Liver (tissue), 8 donors: ENCODE measurements at regions not wholly inside any gene's neighbourhood (a gene's known extent, or its start where the extent isn't known, plus 50 kb on each side); places are given as distances from the start of the nearest gene placed in this dataset.

ENCODE experiments used
- DNase-seq: peaks from one replicate; pipeline ENCODE4 v3.0.0-alpha.2; 2017; ENCODE audit warnings: low spot score
- H3K27ac ChIP-seq, 2 donors: one replicate each; pipeline ENCODE4 v1.7.0; 2013; ENCODE audit warnings: inconsistent platforms in 2 of 2, low read length in 2 of 2, control low read depth in 1 of 2, low read depth in 1 of 2, mild to moderate bottlenecking in 1 of 2
- H3K27me3 ChIP-seq, 4 donors: one replicate each; pipeline versions ENCODE4 v1.6.1 to v1.7.0; 2013; ENCODE audit warnings: low read length in 3 of 4, inconsistent platforms in 1 of 4, mild to moderate bottlenecking in 1 of 4, moderate library complexity in 1 of 4; ENCODE audit not compliant: control insufficient read depth in 4 of 4, insufficient read depth in 4 of 4
- H3K36me3 ChIP-seq, 4 donors: one replicate each; pipeline versions ENCODE4 v1.6.1 to v1.7.0; 2013; ENCODE audit warnings: low read length in 3 of 4, mild to moderate bottlenecking in 3 of 4, low read depth in 1 of 4, moderate library complexity in 1 of 4; ENCODE audit not compliant: control insufficient read depth in 4 of 4, insufficient read depth in 3 of 4
- H3K4me1 ChIP-seq, 4 donors: one replicate each; pipeline versions ENCODE4 v1.6.1 to v1.7.0; 2013; ENCODE audit warnings: low read length in 3 of 4, mild to moderate bottlenecking in 3 of 4, moderate library complexity in 1 of 4; ENCODE audit not compliant: control insufficient read depth in 4 of 4, insufficient read depth in 4 of 4
- H3K4me3 ChIP-seq, 3 donors: one replicate each; pipeline versions ENCODE4 v1.6.1 to v1.7.0; 2013; ENCODE audit warnings: low read length in 3 of 3, control low read depth in 1 of 3, low read depth in 1 of 3, mild to moderate bottlenecking in 1 of 3
- H3K9ac ChIP-seq, 2 donors: one replicate each; pipeline ENCODE4 v1.7.0; 2013; ENCODE audit warnings: low read length in 2 of 2, mild to moderate bottlenecking in 2 of 2, moderate library complexity in 2 of 2, control low read depth in 1 of 2, low read depth in 1 of 2
- H3K9me3 ChIP-seq, 4 donors: one replicate each; pipeline versions ENCODE4 v1.6.1 to v1.7.0; 2013; ENCODE audit warnings: low read length in 3 of 4; ENCODE audit not compliant: control insufficient read depth in 4 of 4
- EGR1 ChIP-seq, 2 donors: IDR thresholded peaks; 2 replicates each; pipeline ENCODE4 v1.6.1; 2016 to 2018; ENCODE audit warnings: antibody characterized with exemption in 2 of 2, low read depth in 2 of 2
- FOXA1 ChIP-seq: IDR thresholded peaks from 2 replicates; pipeline ENCODE4 v1.6.1; 2016; ENCODE audit warnings: antibody characterized with exemption
- GABPA ChIP-seq, 2 donors: IDR thresholded peaks in 1 of 2; conservative IDR thresholded peaks in 1 of 2; 2 replicates each; pipeline ENCODE4 v1.6.1; 2016; ENCODE audit warnings: antibody characterized with exemption in 2 of 2, mild to moderate bottlenecking in 1 of 2, moderate library complexity in 1 of 2
- HNF4A ChIP-seq, 2 donors: conservative IDR thresholded peaks; 2 replicates each; pipeline ENCODE4 v1.6.1; 2016; ENCODE audit warnings: antibody characterized with exemption in 2 of 2, mild to moderate bottlenecking in 2 of 2
- HNF4G ChIP-seq: IDR thresholded peaks from 2 replicates; pipeline ENCODE4 v1.6.1; 2016; ENCODE audit warnings: antibody characterized with exemption
- JUND ChIP-seq, 2 donors: IDR thresholded peaks; 2 replicates each; pipeline ENCODE4 v1.6.1; 2016; ENCODE audit warnings: antibody characterized with exemption in 2 of 2
- NR2F2 ChIP-seq: IDR thresholded peaks from 2 replicates; pipeline ENCODE4 v1.6.1; 2016; ENCODE audit warnings: antibody characterized with exemption
- REST ChIP-seq: IDR thresholded peaks from 2 replicates; pipeline ENCODE4 v1.6.1; 2016; ENCODE audit warnings: antibody characterized with exemption, mild to moderate bottlenecking
- RXRA ChIP-seq, 2 donors: IDR thresholded peaks; 2 replicates each; pipeline ENCODE4 v1.6.1; 2017 to 2018; ENCODE audit warnings: antibody characterized with exemption in 2 of 2, mild to moderate bottlenecking in 1 of 2
- SP1 ChIP-seq: IDR thresholded peaks from 2 replicates; pipeline ENCODE4 v1.6.1; 2018; ENCODE audit warnings: antibody characterized with exemption, mild to moderate bottlenecking
- YY1 ChIP-seq: IDR thresholded peaks from 2 replicates; pipeline ENCODE4 v1.6.1; 2016; ENCODE audit warnings: antibody characterized with exemption, mild to moderate bottlenecking
- WGBS: extraction: QIAGEN DNeasy Blood & Tissue Kit; methylation state at CpG from one replicate; pipeline ENCODE4 v1.1.7; 2013; 5-methylcytosine and 5-hydroxymethylcytosine counted together
- TF ChIP-seq, protein P1 (sequence below): IDR thresholded peaks from 2 replicates; pipeline ENCODE4 v1.6.1; 2016; ENCODE audit warnings: antibody characterized with exemption
- TF ChIP-seq, protein P2 (sequence below): fragments of 150-350 bp; IDR thresholded peaks from 2 replicates; pipeline ENCODE4 v1.5.1; 2017; ENCODE audit warnings: improper control_type of control experiment, low read depth, low read length; ENCODE audit not compliant: missing input control
- TF ChIP-seq, protein P3 (sequence below): IDR thresholded peaks from 2 replicates; pipeline ENCODE4 v1.6.1; 2016; ENCODE audit warnings: antibody characterized with exemption
- donor health status: healthy.
- donor health status: healthy.
- donor health status: healthy.
- donor health status: healthy.
- donor health status: healthy.

- no peak for TF ChIP-seq HNF4A (conservative IDR thresholded peaks at IDR 0.05)
- no peak for TF ChIP-seq GABPA (IDR thresholded peaks at IDR 0.05 in 1 of 2, conservative IDR thresholded peaks at IDR 0.05 in 1 of 2)
- no peak for TF ChIP-seq JUND (IDR thresholded peaks at IDR 0.05)
- TF ChIP-seq, protein P1, sequence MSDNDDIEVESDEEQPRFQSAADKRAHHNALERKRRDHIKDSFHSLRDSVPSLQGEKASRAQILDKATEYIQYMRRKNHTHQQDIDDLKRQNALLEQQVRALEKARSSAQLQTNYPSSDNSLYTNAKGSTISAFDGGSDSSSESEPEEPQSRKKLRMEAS, result no peak
- TF ChIP-seq HNF4G, result no peak
- no peak for TF ChIP-seq FOXA1
- no peak for TF ChIP-seq EGR1 (IDR thresholded peaks at IDR 0.05; ENCODE audit: low read depth in 2 of 2)
- TF ChIP-seq RXRA (IDR thresholded peaks at IDR 0.05), result no peak
- no peak for TF ChIP-seq YY1
- TF ChIP-seq, protein P2, sequence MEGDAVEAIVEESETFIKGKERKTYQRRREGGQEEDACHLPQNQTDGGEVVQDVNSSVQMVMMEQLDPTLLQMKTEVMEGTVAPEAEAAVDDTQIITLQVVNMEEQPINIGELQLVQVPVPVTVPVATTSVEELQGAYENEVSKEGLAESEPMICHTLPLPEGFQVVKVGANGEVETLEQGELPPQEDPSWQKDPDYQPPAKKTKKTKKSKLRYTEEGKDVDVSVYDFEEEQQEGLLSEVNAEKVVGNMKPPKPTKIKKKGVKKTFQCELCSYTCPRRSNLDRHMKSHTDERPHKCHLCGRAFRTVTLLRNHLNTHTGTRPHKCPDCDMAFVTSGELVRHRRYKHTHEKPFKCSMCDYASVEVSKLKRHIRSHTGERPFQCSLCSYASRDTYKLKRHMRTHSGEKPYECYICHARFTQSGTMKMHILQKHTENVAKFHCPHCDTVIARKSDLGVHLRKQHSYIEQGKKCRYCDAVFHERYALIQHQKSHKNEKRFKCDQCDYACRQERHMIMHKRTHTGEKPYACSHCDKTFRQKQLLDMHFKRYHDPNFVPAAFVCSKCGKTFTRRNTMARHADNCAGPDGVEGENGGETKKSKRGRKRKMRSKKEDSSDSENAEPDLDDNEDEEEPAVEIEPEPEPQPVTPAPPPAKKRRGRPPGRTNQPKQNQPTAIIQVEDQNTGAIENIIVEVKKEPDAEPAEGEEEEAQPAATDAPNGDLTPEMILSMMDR, result no peak
- no peak overlapping the region for H3K27ac ChIP-seq
- H3K9ac ChIP-seq, result no peak overlapping the region
- no peaks in the 10 kb centered on the region for H3K36me3 ChIP-seq
- H3K27me3 ChIP-seq, result no peaks in the 10 kb centered on the region
- H3K9me3 ChIP-seq, result no peaks in the 10 kb centered on the region
- DNase-seq, result no peak
- H3K4me1 ChIP-seq, result peaks cover 0 to 4% (median 0%) of the 10 kb centered on the region in 4 donors
- WGBS, result 91% methylated on average over 9 of the region's 9 CpGs
- H3K4me3 ChIP-seq, result no peak overlapping the region
Observed at GRCh38 chr10:78751716-78752115, 317.1 kb upstream of the ZMIZ1 start.

DNA sequence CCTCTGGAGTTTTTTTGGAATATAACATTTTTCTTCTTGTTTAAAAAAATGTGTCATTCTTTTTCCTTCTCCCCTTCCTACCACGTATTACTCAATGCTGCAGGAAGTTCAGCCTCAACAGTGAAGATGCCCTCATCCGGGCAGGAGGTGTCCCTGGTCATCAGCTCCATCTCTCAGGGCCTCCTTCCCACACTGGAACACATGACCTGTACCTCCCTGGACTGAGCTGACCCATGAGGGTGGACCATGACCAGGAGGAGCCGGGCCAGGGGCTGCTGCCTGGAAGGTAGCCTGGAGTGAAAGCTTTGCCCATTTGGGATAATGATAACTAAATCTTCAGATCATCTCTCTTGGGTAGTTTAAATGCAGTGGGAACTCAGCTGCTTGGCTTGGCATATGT, 316.5 kb upstream of the ZMIZ1 start:
- 78% methylated on average over 3 of the region's 3 CpGs for WGBS

More for the DNA sequence above, 316.5 kb upstream of the ZMIZ1 start:
- Histone ChIP-seq H3K4me1 (peaks cover 0 to 7% (median 2%) of the 10 kb centered on the region in 4 donors), H3K9me3 (no peaks in the 10 kb centered on the region), H3K4me3 (no peak overlapping the region), H3K27ac (no peak overlapping the region), H3K27me3 (no peaks in the 10 kb centered on the region), H3K36me3 (no peaks in the 10 kb centered on the region), H3K9ac (no peak overlapping the region)
- no peak for DNase-seq
- no peak for TF ChIP-seq NR2F2
- no peak for TF ChIP-seq HNF4G
- TF ChIP-seq REST, result no peak
- TF ChIP-seq, protein P3, sequence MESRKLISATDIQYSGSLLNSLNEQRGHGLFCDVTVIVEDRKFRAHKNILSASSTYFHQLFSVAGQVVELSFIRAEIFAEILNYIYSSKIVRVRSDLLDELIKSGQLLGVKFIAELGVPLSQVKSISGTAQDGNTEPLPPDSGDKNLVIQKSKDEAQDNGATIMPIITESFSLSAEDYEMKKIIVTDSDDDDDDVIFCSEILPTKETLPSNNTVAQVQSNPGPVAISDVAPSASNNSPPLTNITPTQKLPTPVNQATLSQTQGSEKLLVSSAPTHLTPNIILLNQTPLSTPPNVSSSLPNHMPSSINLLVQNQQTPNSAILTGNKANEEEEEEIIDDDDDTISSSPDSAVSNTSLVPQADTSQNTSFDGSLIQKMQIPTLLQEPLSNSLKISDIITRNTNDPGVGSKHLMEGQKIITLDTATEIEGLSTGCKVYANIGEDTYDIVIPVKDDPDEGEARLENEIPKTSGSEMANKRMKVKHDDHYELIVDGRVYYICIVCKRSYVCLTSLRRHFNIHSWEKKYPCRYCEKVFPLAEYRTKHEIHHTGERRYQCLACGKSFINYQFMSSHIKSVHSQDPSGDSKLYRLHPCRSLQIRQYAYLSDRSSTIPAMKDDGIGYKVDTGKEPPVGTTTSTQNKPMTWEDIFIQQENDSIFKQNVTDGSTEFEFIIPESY, result no peak
- no peak for TF ChIP-seq JUND (IDR thresholded peaks at IDR 0.05)
- TF ChIP-seq SP1, result no peak
- no peak for TF ChIP-seq RXRA (IDR thresholded peaks at IDR 0.05)
- TF ChIP-seq GABPA (IDR thresholded peaks at IDR 0.05 in 1 of 2, conservative IDR thresholded peaks at IDR 0.05 in 1 of 2), result no peak
